T follicular helper cell (primary cell): ENCODE measurements at regions not wholly inside any gene's neighbourhood (a gene's known extent, or its start where the extent isn't known, plus 50 kb on each side); places are given as distances from the start of the nearest gene placed in this dataset.
"Not testable (repeated sequence)": the region's sequence is repeated elsewhere in the genome, so short reads cannot be mapped to it uniquely, and the experiment has no call there.

Experiments
- DNase-seq: peaks from one replicate; pipeline ENCODE4 v3.0.0-alpha.2; 2020; ENCODE audit warnings: low read depth

DNA sequence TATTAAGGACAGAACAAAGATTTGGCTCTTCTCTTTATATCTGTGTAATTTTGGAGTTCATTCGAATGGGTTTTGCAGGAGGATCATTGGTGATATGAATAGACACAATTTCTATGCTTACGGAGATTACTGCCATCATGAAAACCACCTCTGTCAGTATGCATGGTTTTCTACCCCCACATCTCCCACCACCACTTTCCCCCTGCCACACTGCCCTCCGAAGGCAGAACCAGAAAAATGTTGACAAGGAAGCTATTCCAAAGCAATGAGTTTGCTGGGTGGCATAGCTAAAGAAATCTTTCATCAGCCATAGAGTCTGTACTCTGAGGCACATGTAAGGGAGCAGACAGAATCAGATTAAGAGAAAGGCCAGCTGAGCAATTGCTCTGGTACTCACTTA, 567.3 kb upstream of the ACTRT1 start:
- no peak for DNase-seq

GRCh38 chrX:128616933-128617332, 564.7 kb upstream of the ACTRT1 start:
- DNase-seq = no peak

DNA sequence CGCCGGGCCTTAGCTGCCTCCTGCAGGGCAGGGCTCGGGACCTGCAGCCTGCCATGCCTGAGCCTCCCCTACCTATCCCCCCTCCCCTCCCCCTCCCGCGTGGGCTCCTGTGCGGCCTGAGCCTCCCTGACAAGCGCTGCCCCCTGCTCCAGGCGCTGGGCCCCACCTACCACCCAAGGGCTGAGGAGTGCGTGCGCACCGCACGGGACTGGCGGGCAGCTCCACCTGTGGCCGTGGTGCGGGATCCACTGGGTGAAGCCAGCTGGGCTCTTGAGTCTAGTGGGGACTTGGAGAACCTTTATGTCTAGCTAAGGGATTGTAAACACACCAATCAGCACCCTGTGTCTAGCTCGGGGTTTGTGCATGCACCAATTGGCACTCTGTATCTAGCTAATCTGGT, 554.6 kb upstream of the ACTRT1 start:
- DNase-seq = not testable (repeated sequence)

- DNase-seq = not testable (repeated sequence)
Measured at GRCh38 chrX:128606357-128606756, 554.2 kb upstream of the ACTRT1 start.

GRCh38 chrX:128601706-128602105, 549.5 kb upstream of the ACTRT1 start:
- DNase-seq = no peak

DNA sequence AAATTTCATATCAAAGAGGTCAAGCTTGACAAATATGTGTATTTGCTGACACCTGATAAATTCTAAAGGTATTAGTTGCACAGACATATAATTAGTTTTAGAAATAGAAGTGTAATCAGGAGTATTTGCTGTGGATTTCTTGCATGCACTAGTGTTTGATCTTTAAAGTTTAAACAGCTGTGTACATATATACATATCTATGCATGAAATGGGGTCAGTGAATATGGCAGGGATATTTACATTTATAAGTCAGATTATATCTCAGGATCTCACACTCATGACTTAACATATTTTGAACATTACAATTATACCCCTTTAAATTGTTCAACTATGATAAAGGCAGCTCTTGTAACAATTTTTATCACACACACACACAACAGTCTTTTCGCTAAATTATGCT, 547.4 kb upstream of the ACTRT1 start:
- DNase-seq = no peak

- DNase-seq = no peak
Measured at GRCh38 chrX:128582036-128582435, 529.8 kb upstream of the ACTRT1 start.

DNA sequence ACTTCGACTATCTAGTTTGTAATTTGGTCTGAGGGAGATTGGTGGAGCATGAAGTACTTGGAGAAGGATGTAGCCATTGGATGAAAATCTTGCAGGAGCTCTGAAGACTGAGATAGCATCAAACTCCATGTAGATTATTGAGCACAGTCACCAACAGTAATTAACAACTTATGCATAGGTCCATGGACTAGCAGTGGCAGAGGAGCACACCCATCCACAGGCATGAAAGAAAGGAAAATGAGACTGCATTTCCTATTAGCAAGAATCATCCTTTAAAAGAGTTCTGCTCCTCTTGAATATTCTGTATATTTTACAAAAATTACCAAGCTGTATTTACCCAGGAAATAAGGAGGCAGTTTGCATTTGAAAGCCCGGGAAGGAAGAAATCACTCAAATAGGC, 529.4 kb upstream of the ACTRT1 start:
- no peak for DNase-seq

DNA sequence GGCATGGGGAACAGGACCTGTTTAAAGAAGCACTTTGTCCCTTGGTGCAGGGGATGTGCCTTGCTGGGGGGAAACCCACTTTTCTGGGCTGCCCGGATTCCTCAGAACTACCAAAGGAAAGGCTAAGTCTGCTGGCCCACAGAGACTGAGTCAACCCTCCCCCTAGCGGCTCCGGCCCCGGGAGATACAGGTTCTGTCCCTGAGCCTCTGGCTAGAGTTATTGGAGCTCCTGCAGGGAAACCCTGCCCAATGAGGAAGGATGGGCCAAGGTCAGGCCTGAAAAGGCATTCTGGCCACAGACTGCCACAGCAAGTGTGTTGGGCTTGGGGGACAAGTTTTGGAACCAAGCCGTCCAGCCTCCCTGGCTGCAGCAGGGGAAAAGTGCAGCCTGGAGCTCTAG, 490.9 kb upstream of the ACTRT1 start:
- DNase-seq = no peak

- no peak for DNase-seq
Measured at GRCh38 chrX:128518508-128518907, 466.3 kb upstream of the ACTRT1 start.

DNA sequence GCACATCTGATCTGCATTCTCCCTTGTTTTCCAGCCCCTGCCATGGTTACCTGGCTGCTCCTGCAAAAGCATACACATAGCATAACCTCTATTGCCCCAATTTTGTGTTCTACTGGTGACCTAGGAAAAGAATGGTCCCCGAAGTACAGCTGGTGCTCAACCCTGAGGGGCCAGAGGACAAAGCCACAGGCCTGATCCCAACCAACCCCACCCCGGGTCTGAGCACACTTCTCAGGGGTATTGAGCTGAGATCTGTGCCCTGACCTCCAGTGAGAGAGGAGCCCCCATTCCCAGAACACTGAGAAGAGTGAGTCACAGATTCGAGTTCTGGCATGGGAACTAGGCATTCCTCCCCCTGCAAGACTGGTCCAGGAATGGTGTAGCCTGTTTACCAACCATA, 465.5 kb upstream of the ACTRT1 start:
- no peak for DNase-seq

DNA sequence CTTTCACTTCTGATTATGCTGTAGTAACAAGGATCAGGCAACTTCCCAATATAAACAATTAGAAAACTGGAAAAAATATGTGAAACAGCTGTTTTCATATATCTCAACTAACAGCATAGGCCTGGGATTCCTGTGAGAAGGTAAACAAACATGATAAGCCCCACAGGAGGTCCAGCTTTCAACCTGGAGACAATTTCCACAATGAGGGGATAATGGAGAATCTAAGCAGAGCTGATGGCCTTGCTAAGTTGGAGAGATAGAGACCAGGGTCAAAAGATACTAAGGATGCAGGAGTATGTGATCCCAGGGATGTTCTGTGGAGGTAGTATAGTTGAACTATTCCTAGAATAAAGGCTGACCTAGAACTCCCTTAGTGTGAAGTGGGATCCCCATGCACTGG, 452.3 kb upstream of the ACTRT1 start:
- DNase-seq = no peak

DNA sequence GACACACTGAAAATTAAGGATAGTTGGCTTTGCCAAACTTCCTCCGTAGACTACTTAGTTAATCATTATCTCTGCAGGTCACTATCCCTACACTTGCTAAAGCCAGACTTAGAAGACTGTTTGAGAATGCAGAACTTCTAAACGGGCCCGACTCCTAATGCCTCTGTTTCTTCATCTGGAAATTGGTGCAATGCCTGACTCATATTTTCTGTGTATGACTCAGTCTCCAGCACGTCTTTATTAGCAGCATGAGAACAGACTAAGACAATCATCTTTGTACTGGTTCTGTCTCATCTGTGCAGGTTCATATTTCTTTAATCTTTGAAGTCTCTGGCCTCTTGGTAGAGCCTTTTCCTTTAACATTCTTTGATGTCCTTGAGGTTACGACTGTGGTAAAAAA, 411.9 kb upstream of the ACTRT1 start:
- no peak for DNase-seq

GRCh38 chrX:128460835-128461234, 408.6 kb upstream of the ACTRT1 start:
- no peak for DNase-seq

GRCh38 chrX:128458888-128459287, 406.7 kb upstream of the ACTRT1 start:
- no peak for DNase-seq

DNA sequence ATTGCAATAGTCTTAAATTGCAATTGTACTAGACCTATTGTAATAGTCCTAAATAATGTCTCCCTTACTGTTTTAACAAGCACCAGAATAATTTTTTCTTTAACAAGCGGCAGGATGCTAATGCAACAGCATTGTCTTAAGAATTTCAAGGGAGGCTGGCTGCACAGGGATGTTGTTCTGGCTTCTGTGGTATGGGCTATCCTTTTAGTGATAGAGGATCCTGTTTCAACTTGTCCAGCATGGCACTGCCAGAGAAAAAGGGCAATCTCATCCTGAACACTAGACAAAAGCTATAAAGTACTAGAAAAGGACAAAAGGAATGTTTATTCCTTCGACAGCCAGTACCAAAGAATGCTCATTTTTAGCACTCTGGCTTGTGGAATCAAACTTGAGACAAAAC, 405.5 kb upstream of the ACTRT1 start:
- DNase-seq = no peak

DNA sequence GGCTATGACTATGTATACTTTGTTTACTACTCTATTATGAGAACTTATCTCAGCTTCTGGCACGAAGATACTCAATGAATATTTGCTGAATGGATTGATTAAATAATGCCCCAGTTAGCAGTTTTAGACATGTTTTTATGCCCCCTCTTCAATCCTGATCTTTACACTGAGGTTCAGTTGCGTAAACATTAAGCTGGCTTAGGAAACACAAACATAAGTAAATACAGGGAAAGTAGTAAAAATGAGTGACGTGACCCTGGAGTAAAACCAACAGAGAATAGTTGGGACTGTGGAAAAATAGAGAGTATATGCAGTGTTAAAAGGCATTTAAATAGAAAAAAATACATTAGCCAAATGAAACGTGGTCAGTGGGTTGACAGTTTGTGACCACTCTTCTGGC, 387.0 kb upstream of the ACTRT1 start:
- DNase-seq = no peak

DNA sequence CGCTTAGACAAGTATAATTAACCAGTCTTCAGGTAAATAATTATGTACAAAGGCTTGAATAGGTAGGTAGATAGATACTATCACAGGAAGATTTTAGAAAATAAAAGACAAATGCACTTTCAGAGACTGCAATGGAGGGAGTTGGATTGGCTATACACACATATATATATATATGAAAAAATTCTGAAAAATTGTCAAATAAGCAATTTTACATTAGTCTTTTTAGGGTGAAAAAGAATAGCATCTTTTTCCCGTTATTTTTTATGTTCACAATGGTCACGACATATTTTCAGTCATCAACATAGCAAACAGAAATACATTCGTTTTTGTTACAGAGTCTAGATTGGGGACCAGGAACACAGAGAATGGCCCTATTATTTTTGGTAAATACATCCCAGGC, 385.9 kb upstream of the ACTRT1 start:
- no peak for DNase-seq

DNA sequence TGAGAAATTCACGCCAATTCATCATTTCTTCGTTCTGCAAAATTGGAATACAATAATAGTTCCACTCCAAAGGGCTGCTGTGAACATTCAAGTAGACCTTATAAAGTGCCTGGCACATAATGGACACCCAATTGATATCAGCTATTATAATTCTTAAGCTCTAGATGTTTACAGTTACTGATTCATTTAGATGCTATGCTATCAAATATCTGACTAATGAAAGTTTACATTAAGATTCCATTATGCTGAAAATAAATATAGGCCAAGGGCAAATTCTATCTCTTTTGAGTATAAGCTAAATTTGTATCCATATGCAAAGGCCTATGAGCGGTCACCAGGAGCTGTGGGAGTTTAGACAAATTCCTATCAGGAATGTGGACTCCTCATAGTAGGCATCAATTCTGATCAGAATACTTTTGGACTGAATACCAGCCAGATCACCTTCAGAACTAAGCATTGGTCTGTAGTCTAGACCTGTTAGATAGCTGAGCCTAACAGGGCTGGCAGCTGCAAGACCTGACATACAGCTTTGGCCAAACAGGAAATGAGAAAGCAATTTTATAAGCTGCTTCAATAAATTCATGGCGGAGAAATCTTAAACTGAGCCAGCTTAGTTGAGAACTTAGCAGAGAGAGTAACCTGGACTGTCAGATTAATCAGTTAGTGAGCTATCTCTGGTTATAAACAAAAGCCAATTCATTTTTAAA, 384.3 kb upstream of the ACTRT1 start:
- no peak for DNase-seq

DNA sequence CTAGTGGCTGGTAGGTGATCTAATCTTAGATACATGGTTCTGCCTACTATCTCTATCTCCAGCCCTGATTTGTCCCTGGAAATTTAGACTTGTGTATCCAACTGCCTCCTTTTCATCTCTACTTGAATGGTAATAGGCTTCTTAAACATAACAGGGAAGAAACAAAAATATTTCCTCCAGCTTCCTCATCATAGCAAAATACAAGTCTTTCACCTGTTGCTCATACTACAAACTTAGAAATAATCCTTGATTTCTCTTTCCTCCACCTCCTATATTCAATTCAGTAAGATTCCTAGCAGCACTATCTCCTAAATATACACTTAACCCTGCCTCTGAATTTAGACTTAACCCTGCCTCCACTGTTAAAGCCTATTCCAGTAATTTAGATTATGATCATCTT, 373.3 kb upstream of the ACTRT1 start:
- no peak for DNase-seq

- no peak for DNase-seq
Measured at GRCh38 chrX:128408842-128409241, 356.6 kb upstream of the ACTRT1 start.

DNA sequence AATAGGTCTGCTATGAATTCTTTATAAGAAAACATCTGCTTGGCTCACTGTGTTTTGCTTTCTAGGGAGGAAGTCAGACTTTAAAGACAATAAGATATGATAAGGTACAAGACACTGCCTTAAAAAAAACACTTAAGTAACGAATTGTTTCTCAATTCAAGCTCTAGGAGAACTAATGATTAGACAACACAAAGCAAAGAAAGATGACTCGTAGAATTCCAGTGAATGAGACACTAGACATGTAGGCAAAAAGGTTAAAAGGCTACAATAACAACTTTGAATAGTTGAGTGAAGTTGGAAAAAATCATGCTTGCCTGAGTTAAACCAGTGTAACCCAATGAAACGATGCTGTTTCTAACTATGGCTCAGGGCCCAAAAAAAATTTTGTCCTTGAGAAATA, 344.4 kb upstream of the ACTRT1 start:
- DNase-seq = no peak

DNA sequence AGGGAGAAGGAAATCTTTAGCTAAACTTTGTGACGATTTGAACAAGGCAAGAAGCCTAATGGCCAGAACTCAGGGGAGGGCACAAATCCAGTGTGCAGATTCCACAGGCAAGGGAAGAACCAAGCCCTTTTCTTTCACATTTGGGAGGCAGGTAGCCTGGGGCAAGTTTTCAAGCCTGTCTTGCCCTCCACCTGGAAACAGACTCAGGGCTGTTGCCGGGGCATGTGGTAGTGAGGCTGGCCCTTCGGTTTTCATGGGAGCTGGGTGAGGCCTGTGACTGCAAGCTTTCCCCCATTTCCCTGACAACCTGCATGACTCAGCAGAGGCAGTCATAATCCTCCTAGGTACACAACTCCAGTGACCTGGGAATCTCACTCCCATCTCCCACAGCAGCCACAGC, 331.6 kb upstream of the ACTRT1 start:
- DNase-seq = not testable (repeated sequence)

GRCh38 chrX:128365492-128365891, 313.3 kb upstream of the ACTRT1 start:
- DNase-seq = no peak

GRCh38 chrX:128335671-128336070, 283.5 kb upstream of the ACTRT1 start:
- DNase-seq = no peak
